Type B pancreatic cell (in vitro differentiated cells): ENCODE measurements at regions not wholly inside any gene's neighbourhood (a gene's known extent, or its start where the extent isn't known, plus 50 kb on each side); places are given as distances from the start of the nearest gene placed in this dataset.

Source experiments
- DNase-seq: peaks from one replicate; pipeline ENCODE4 v3.0.0; 2021; ENCODE audit warnings: mixed read lengths; ENCODE audit not compliant: unreplicated experiment; ENCODE audit errors: extremely low spot score
- H3K27ac Mint-ChIP-seq: 2 replicates; pipeline ENCODE4 v1.8.0; 2021; ENCODE audit warnings: mild to moderate bottlenecking, mixed read lengths
- H3K27me3 Mint-ChIP-seq: 2 replicates; pipeline ENCODE4 v1.8.0; 2021; ENCODE audit warnings: mixed read lengths
- H3K36me3 Mint-ChIP-seq: 2 replicates; pipeline ENCODE4 v1.8.0; 2021; ENCODE audit warnings: mixed read lengths
- H3K4me1 Mint-ChIP-seq: one replicate; pipeline ENCODE4 v1.8.0; 2021; ENCODE audit warnings: mixed read lengths; ENCODE audit not compliant: unreplicated experiment
- H3K4me3 Mint-ChIP-seq: 2 replicates; pipeline ENCODE4 v1.8.0; 2021; ENCODE audit warnings: mild to moderate bottlenecking, mixed read lengths
- H3K9me3 Mint-ChIP-seq: 2 replicates; pipeline ENCODE4 v1.8.0; 2021; ENCODE audit warnings: mixed read lengths
- TF ChIP-seq, protein P1 (sequence below): fragments of 200-600 bp; sonication (generic); conservative IDR thresholded peaks from 2 replicates; pipeline ENCODE4 v1.5.0; 2021; ENCODE audit warnings: antibody characterized with exemption, mild to moderate bottlenecking

DNA sequence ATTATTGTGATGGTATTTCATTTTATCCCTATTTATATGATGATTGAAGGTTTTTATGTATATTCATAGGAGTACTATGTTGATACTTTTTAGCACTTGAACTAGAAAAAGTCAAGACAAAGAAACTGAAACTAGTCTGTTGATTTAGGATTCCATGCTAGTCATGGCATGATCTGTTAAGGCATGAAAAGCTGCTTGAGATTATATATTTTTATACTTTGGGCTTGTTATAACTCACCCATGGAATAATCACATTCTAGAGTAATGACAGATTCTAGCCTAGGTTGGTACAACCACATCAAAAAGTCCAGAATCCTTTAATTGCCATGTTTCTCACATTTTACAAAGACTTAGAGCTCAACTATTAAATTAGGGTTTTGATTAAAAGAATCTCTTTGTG, 472.6 kb upstream of the CELF4 start:
- Mint-ChIP-seq H3K4me1 (peaks cover 24% of the 10 kb centered on the region), H3K4me3 (no peak overlapping the region), H3K27ac (no peak overlapping the region), H3K36me3 (no peaks in the 10 kb centered on the region), H3K9me3 (no peaks in the 10 kb centered on the region), H3K27me3 (no peaks in the 10 kb centered on the region)
- TF ChIP-seq, protein P1, sequence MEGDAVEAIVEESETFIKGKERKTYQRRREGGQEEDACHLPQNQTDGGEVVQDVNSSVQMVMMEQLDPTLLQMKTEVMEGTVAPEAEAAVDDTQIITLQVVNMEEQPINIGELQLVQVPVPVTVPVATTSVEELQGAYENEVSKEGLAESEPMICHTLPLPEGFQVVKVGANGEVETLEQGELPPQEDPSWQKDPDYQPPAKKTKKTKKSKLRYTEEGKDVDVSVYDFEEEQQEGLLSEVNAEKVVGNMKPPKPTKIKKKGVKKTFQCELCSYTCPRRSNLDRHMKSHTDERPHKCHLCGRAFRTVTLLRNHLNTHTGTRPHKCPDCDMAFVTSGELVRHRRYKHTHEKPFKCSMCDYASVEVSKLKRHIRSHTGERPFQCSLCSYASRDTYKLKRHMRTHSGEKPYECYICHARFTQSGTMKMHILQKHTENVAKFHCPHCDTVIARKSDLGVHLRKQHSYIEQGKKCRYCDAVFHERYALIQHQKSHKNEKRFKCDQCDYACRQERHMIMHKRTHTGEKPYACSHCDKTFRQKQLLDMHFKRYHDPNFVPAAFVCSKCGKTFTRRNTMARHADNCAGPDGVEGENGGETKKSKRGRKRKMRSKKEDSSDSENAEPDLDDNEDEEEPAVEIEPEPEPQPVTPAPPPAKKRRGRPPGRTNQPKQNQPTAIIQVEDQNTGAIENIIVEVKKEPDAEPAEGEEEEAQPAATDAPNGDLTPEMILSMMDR, result no peak
- DNase-seq, result no peak

DNA sequence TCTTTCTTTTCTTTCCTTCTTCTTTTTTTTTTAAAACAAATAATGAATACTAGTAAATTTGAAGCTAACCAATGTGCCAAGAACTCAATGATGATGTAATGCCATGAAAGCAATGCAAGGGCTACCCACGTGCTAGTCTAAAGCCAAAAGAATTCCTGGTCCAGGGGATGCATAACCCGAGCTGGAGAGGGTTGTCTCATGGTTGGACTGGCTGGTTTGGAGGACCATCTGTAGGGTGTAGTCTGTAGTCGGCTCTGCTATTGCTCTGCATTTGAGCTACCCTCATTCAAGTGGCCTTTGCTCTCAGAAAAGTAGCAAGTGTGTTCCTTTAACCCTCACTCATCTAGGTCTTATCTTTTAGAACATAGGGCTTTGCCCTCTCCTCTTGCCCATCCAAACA, 469.6 kb upstream of the CELF4 start:
- no peak overlapping the region for H3K27ac Mint-ChIP-seq
- peaks cover 8% of the 10 kb centered on the region for H3K4me1 Mint-ChIP-seq
- H3K9me3 Mint-ChIP-seq, result no peaks in the 10 kb centered on the region
- H3K4me3 Mint-ChIP-seq, result no peak overlapping the region
- TF ChIP-seq, protein P1, result no peak
- no peaks in the 10 kb centered on the region for H3K36me3 Mint-ChIP-seq
- no peaks in the 10 kb centered on the region for H3K27me3 Mint-ChIP-seq
- DNase-seq, result no peak

DNA sequence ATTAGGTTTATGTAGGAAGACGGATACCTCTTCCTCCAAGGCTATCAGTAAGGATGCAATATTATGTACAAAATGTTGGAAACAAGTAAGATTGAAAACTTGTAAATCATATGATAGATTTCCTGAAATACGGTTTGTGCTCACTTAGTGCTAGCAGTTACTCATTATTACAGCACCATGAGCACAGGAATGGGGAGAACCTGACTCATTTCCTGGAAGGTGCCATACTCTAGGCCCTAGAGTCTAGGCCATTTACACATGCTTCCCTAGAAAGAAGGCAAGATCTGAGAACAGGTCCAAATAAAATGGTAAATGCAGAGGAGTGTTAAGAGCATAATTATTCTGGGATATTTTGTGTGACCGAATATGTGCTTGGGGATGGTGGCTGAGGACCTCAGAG, 467.7 kb upstream of the CELF4 start:
- no peaks in the 10 kb centered on the region for H3K36me3 Mint-ChIP-seq
- no peak overlapping the region for H3K4me3 Mint-ChIP-seq
- H3K4me1 Mint-ChIP-seq, result no peaks in the 10 kb centered on the region
- no peak overlapping the region for H3K27ac Mint-ChIP-seq
- no peak for DNase-seq
- no peaks in the 10 kb centered on the region for H3K9me3 Mint-ChIP-seq
- no peaks in the 10 kb centered on the region for H3K27me3 Mint-ChIP-seq
- TF ChIP-seq, protein P1, result no peak

DNA sequence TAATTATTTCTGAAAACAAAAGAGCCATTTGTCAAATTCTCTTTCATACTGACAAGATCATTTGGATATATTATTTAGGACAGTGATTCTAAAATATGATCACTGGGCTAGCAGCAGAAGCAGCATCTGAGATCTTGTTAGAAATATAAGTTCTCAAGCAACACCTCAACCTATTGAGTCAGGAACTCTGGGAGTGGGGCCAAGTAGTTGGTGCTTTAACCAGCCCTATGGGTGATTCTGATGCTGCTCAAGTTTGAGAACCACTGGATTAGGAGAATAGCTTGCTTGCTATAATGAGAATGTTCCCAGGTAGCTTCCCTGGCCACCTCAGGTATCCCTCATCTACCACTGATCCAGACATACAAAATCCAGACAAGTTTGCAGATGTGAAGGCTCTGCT, 466.9 kb upstream of the CELF4 start:
- H3K36me3 Mint-ChIP-seq, result no peaks in the 10 kb centered on the region
- H3K9me3 Mint-ChIP-seq, result no peaks in the 10 kb centered on the region
- no peaks in the 10 kb centered on the region for H3K4me1 Mint-ChIP-seq
- no peak for DNase-seq
- no peak overlapping the region for H3K4me3 Mint-ChIP-seq
- TF ChIP-seq, protein P1, result no peak
- no peaks in the 10 kb centered on the region for H3K27me3 Mint-ChIP-seq
- no peak overlapping the region for H3K27ac Mint-ChIP-seq

DNA sequence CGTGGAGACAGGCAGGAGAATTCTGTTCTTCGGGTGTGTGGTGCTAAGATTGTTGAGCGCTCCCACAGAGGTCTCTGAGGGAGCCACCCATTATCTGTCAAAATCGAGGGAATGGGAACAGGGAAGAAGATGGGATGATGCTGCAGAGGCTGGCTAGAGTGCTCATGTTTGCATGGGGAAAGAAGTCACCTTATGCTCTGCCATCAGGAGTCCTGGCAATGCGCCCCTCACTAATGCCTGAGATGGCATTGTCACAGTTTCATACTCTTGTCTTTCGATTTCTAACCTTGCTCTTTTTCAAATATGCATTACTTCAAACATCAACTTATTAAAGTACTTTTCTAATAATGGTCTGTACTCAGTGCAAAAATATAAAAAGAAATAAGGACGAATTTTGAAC, 463.3 kb upstream of the CELF4 start:
- DNase-seq, result no peak
- TF ChIP-seq, protein P1, result no peak
- Mint-ChIP-seq H3K27ac (no peak overlapping the region), H3K9me3 (no peaks in the 10 kb centered on the region), H3K36me3 (no peaks in the 10 kb centered on the region), H3K4me1 (no peaks in the 10 kb centered on the region), H3K27me3 (no peaks in the 10 kb centered on the region), H3K4me3 (no peak overlapping the region)

DNA sequence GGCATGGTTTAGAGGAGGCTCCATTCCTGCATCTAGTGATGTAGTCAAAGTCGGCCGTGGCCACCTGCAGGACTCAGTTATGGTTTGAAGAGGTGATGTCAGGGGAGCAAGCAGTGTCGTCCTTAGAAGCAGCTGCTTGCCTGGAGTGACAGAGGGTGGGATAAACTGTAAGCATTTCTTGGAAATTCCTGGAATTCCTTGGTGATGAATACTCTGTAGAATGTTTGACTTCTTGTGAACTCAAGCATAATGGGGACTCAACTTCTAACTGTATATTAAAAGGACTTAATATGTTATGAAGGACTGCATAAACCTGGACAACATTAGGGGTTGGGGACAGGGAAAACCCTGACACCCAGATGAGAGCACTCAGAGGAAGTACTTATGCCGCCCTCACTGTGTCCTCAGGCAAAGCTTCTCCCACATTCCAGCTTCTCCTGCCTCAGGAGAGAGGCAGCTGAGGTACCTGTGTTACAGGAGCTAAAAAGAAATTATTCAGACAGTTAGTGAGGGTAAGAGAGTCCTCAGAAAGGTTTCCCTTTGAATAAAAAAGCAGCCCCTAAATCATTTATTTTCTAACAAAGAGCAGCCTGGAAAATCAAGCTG, 459.9 kb upstream of the CELF4 start:
- Mint-ChIP-seq H3K27ac (no peak overlapping the region), H3K36me3 (no peaks in the 10 kb centered on the region), H3K4me3 (no peak overlapping the region), H3K4me1 (no peaks in the 10 kb centered on the region), H3K9me3 (no peaks in the 10 kb centered on the region), H3K27me3 (no peaks in the 10 kb centered on the region)
- no peak for DNase-seq
- TF ChIP-seq, protein P1, result no peak
